PC-3 (cell line): ENCODE measurements at regions not wholly inside any gene's neighbourhood (a gene's known extent, or its start where the extent isn't known, plus 50 kb on each side); places are given as distances from the start of the nearest gene placed in this dataset.

ENCODE experiments used
- ATAC-seq: fragments of 200-7000 bp; cut with Tn5 transposase; 2 replicates; pipeline ENCODE4 v1.9.1; 2020; ENCODE audit warnings: mild to moderate bottlenecking, moderate library complexity
- BruUV-seq: library from RNA; stranded (reverse); fragments of 400-500 nt; replicated peaks from 2 replicates; lab custom pipeline; 2021; lab: Mats Ljungman, UMichigan
- CTCF ChIA-PET: fragments of 300-600 bp; sonication (Branson Sonifier 250); formaldehyde crosslinking; loops from one replicate; lab custom pipeline; 2022; ENCODE audit warnings: antibody characterized with exemption; lab: Charles Lee
- POLR2A ChIA-PET: fragments of 300-600 bp; sonication (Branson Sonifier 250); formaldehyde crosslinking; loops from one replicate; lab custom pipeline; 2022; ENCODE audit warnings: antibody characterized with exemption; ENCODE audit not compliant: unreplicated experiment; lab: Charles Lee
- DNase-seq: peaks from one replicate; pipeline ENCODE4 v3.0.0-alpha.2; 2015
- H2AFZ ChIP-seq: fragments of 300-600 bp; sonication (generic); 2 replicates; pipeline ENCODE4 v1.6.0; 2016; ENCODE audit warnings: antibody characterized with exemption, low read length
- H3F3A ChIP-seq: fragments of 300-600 bp; sonication (generic); one replicate; pipeline ENCODE4 v1.6.0; 2017; ENCODE audit warnings: antibody characterized with exemption, low read length, control low read depth, mild to moderate bottlenecking; ENCODE audit not compliant: unreplicated experiment
- H3K27ac ChIP-seq: fragments of 300-600 bp; sonication (generic); 2 replicates; pipeline ENCODE4 v1.5.1; 2016; ENCODE audit warnings: mild to moderate bottlenecking, low read length
- H3K27me3 ChIP-seq: fragments of 300-600 bp; sonication (generic); 2 replicates; pipeline ENCODE4 v1.6.1; 2016; ENCODE audit warnings: low read length, mixed read lengths
- H3K36me3 ChIP-seq: fragments of 300-600 bp; sonication (generic); 2 replicates; pipeline ENCODE4 v1.6.1; 2016; ENCODE audit warnings: low read depth, mixed run types, low read length, mixed read lengths
- H3K4me1 ChIP-seq: fragments of 300-600 bp; sonication (generic); 2 replicates; pipeline ENCODE4 v1.5.1; 2016; ENCODE audit warnings: low read length; ENCODE audit not compliant: insufficient read depth
- H3K4me2 ChIP-seq: fragments of 300-600 bp; sonication (generic); 2 replicates; pipeline ENCODE4 v1.6.0; 2016; ENCODE audit warnings: low read length
- H3K4me3 ChIP-seq: fragments of 300-600 bp; sonication (generic); 2 replicates; pipeline ENCODE4 v1.5.1; 2016; ENCODE audit warnings: mild to moderate bottlenecking, low read length, mixed read lengths
- H3K79me2 ChIP-seq: fragments of 300-600 bp; sonication (generic); 2 replicates; pipeline ENCODE4 v1.6.1; 2017; ENCODE audit warnings: low read length, mixed read lengths
- H3K9ac ChIP-seq: fragments of 300-600 bp; sonication (generic); 2 replicates; pipeline ENCODE4 v1.6.0; 2016; ENCODE audit warnings: mild to moderate bottlenecking, low read length
- H3K9me2 ChIP-seq: fragments of 300-600 bp; sonication (generic); replicated peaks from 2 replicates; pipeline ENCODE4 v1.6.1; 2016; ENCODE audit warnings: mixed run types, low read length, mixed read lengths
- H3K9me3 ChIP-seq: fragments of 300-600 bp; sonication (generic); 2 replicates; pipeline ENCODE4 v1.6.1; 2016; ENCODE audit warnings: low read length, mixed read lengths
- H4K20me1 ChIP-seq: fragments of 300-600 bp; sonication (generic); 2 replicates; pipeline ENCODE4 v1.6.1; 2016; ENCODE audit warnings: low read length, mixed read lengths
- EZH2 ChIP-seq: fragments of 300-600 bp; sonication (generic); IDR thresholded peaks from one replicate; pipeline ENCODE4 v1.6.1; 2017; ENCODE audit warnings: antibody characterized with exemption, mild to moderate bottlenecking, low read length; ENCODE audit not compliant: unreplicated experiment
- EZH2phosphoT487 ChIP-seq: fragments of 300-600 bp; sonication (generic); IDR thresholded peaks from 2 replicates; pipeline ENCODE4 v1.6.1; 2018; ENCODE audit warnings: mild to moderate bottlenecking, antibody characterized with exemption, low read length, borderline replicate concordance
- intact Hi-C: fragments of 100-400 bp; cut with micrococcal nuclease; formaldehyde crosslinking; loops from 2 replicates; pipeline ENCODE4 v1.9.0; 2023
- TF ChIP-seq, protein P1 (sequence below): fragments of 300-600 bp; sonication (generic); conservative IDR thresholded peaks from 2 replicates; pipeline ENCODE4 v1.5.1; 2017; ENCODE audit warnings: antibody characterized with exemption, low read depth, mild to moderate bottlenecking, low read length

DNA sequence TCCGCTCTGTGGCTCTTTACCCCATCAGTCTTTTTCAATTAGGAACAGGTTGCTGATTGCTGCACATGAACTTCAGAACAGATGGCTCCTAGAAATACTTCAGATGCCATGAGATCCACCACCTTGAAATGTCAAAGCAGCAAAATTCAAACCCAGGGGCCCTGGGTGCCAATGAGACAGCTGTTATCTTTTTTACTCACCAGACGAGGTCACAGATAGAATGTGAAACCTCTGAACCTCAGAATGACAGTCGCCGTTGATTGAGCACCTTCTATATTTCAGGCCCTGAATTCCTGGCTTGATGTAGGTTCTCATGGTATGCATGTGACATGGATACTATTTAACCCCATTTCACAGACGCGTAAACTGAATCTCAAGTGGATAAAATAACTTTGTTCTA, 63.0 kb downstream of the MAF start:
- H3K27ac ChIP-seq = no peak overlapping the region
- H2AFZ ChIP-seq = no peak overlapping the region
- no peaks in the 10 kb centered on the region for H3F3A ChIP-seq
- H3K36me3 ChIP-seq = no peaks in the 10 kb centered on the region
- no peaks in the 10 kb centered on the region for H3K27me3 ChIP-seq
- ATAC-seq (no peak), DNase-seq (no peak)
- no peaks in the 10 kb centered on the region for H3K9me3 ChIP-seq
- H3K4me1 ChIP-seq = no peaks in the 10 kb centered on the region
- ChIA-PET CTCF (no interaction called here), POLR2A (no interaction called here)
- H3K4me3 ChIP-seq = no peak overlapping the region
- no peak overlapping the region for H3K9ac ChIP-seq
- no peaks in the 10 kb centered on the region for H3K9me2 ChIP-seq
- intact Hi-C loops = no loop called here
- TF ChIP-seq EZH2 (no peak), EZH2phosphoT487 (no peak)
- TF ChIP-seq, protein P1, sequence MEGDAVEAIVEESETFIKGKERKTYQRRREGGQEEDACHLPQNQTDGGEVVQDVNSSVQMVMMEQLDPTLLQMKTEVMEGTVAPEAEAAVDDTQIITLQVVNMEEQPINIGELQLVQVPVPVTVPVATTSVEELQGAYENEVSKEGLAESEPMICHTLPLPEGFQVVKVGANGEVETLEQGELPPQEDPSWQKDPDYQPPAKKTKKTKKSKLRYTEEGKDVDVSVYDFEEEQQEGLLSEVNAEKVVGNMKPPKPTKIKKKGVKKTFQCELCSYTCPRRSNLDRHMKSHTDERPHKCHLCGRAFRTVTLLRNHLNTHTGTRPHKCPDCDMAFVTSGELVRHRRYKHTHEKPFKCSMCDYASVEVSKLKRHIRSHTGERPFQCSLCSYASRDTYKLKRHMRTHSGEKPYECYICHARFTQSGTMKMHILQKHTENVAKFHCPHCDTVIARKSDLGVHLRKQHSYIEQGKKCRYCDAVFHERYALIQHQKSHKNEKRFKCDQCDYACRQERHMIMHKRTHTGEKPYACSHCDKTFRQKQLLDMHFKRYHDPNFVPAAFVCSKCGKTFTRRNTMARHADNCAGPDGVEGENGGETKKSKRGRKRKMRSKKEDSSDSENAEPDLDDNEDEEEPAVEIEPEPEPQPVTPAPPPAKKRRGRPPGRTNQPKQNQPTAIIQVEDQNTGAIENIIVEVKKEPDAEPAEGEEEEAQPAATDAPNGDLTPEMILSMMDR = no peak
- H3K79me2 ChIP-seq = no peaks in the 10 kb centered on the region
- no TSS peak for BruUV-seq
- no peaks in the 10 kb centered on the region for H4K20me1 ChIP-seq
- no peak overlapping the region for H3K4me2 ChIP-seq

- Histone ChIP-seq H3K79me2 (no peaks in the 10 kb centered on the region), H3K9ac (no peak overlapping the region), H3K36me3 (no peaks in the 10 kb centered on the region), H3K27ac (no peak overlapping the region), H2AFZ (no peak overlapping the region), H3K4me1 (no peaks in the 10 kb centered on the region), H3K4me2 (no peak overlapping the region), H3K4me3 (no peak overlapping the region), H4K20me1 (no peaks in the 10 kb centered on the region), H3K27me3 (no peaks in the 10 kb centered on the region), H3K9me2 (no peaks in the 10 kb centered on the region), H3F3A (no peaks in the 10 kb centered on the region), H3K9me3 (no peaks in the 10 kb centered on the region)
- ATAC-seq (no peak), DNase-seq (no peak)
- CTCF ChIA-PET = no interaction called here
- POLR2A ChIA-PET = no interaction called here
- TF ChIP-seq EZH2 (no peak), EZH2phosphoT487 (no peak)
- TF ChIP-seq, protein P1 = no peak
- intact Hi-C loops = no loop called here
- BruUV-seq = no TSS peak
These were observed 63.6 kb downstream of the MAF start for GRCh38 chr16:79536958-79537357.

DNA sequence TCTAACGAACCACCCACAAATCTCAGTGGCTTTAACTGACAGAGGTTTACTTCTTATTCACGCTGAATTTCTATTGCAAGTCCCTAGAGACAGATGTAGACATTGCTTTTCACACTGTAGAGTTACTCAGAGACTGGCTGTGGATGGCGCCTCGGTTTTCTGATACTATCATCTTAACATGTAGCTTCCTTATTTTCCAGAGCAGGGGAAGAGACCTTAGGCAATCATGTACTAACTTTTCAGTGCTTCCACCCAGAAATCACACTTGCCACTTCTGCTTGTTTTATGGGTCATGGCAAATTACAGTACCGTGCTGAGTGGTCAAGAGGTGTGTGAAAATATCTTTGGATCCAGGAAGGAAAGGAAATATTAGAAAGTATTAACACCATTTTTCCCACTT, 65.4 kb downstream of the MAF start:
- intact Hi-C loops = no loop called here
- H3K79me2 ChIP-seq = no peaks in the 10 kb centered on the region
- no peak overlapping the region for H3K27ac ChIP-seq
- TF ChIP-seq EZH2 = no peak
- TF ChIP-seq EZH2phosphoT487 = no peak
- TF ChIP-seq, protein P1 = no peak
- no peaks in the 10 kb centered on the region for H3K27me3 ChIP-seq
- H3K9ac ChIP-seq = no peak overlapping the region
- H4K20me1 ChIP-seq = no peaks in the 10 kb centered on the region
- BruUV-seq = no TSS peak
- H2AFZ ChIP-seq = no peak overlapping the region
- no peaks in the 10 kb centered on the region for H3K9me2 ChIP-seq
- no peaks in the 10 kb centered on the region for H3K4me1 ChIP-seq
- DNase-seq = no peak
- no peak overlapping the region for H3K4me3 ChIP-seq
- H3K4me2 ChIP-seq = no peak overlapping the region
- CTCF ChIA-PET = no interaction called here
- no peaks in the 10 kb centered on the region for H3F3A ChIP-seq
- no peaks in the 10 kb centered on the region for H3K9me3 ChIP-seq
- ATAC-seq = no peak
- POLR2A ChIA-PET = no interaction called here
- H3K36me3 ChIP-seq = no peaks in the 10 kb centered on the region
